ENCODE measurements at regions not wholly inside any gene's neighbourhood (a gene's known extent, or its start where the extent isn't known, plus 50 kb on each side); places are given as distances from the start of the nearest gene placed in this dataset.

- no peak overlapping the region for H2AFZ ChIP-seq (ENCODE audit: low read length)
- no peaks in the 10 kb centered on the region for H3K9me3 ChIP-seq (ENCODE audit: insufficient read depth in 2 of 2, low read depth in 1 of 2, low read length in 1 of 2)
- POLR2A ChIA-PET (ENCODE audit: partially characterized antibody): no interaction called here
- no peak overlapping the region for H3K56ac ChIP-seq (replicated peaks; ENCODE audit: insufficient read length, low read depth, low read length)
- no peak overlapping the region for H2BK20ac ChIP-seq (ENCODE audit: low read length)
- H3K4me2 ChIP-seq (ENCODE audit: insufficient read depth in 1 of 2, low read depth in 2 of 2, low read length in 2 of 2): no peak overlapping the region
- H4K91ac ChIP-seq (replicated peaks; ENCODE audit: insufficient read length, low read length): no peak overlapping the region
- no peaks in the 10 kb centered on the region for H4K20me1 ChIP-seq (replicated peaks in 1 of 2; ENCODE audit: control insufficient read depth in 1 of 2, insufficient read depth in 2 of 2, low read length in 2 of 2)
- no peak overlapping the region for H4K8ac ChIP-seq (ENCODE audit: extremely low read depth, insufficient read depth, low read length)
- H3K27ac ChIP-seq (ENCODE audit: low read depth, low read length): no peak overlapping the region
- FAIRE-seq: no peak
- H3K14ac ChIP-seq (ENCODE audit: insufficient read length): no peak overlapping the region
- no peak overlapping the region for H2BK5ac ChIP-seq (ENCODE audit: low read depth, low read length)
- H3K4ac ChIP-seq (replicated peaks; ENCODE audit: insufficient read length, low read depth, low read length): no peak overlapping the region
- no peak for DNase-seq (ENCODE audit: low read depth in 1 of 2, low spot score in 2 of 2)
- H3K4me3 ChIP-seq (ENCODE audit: extremely low read depth in 1 of 4, insufficient read depth in 2 of 4, low read depth in 3 of 4, low read length in 4 of 4): no peak overlapping the region
- H2AK5ac ChIP-seq (ENCODE audit: low read depth, low read length): no peak overlapping the region
- H3K23ac ChIP-seq (ENCODE audit: insufficient read length): no peak overlapping the region
- CTCF ChIA-PET (ENCODE audit: partially characterized antibody): interaction anchor here (1.2 kb wide), 1 partner anchor 406 kb away, joined by 3 read pairs; no protein-coding TSS in a partner anchor
- H4K5ac ChIP-seq (ENCODE audit: insufficient read length, low read depth, low read length): no peak overlapping the region
- H3K79me2 ChIP-seq (ENCODE audit: control insufficient read depth in 1 of 2, insufficient read depth in 2 of 2, low read length in 2 of 2): no peaks in the 10 kb centered on the region
- no peak overlapping the region for H2BK15ac ChIP-seq (ENCODE audit: low read length)
- H3K9ac ChIP-seq (replicated peaks in 1 of 4; ENCODE audit: extremely low read depth in 1 of 4, low read depth in 3 of 4, low read length in 3 of 4): no peak overlapping the region
- no peaks in the 10 kb centered on the region for H3K36me3 ChIP-seq (ENCODE audit: control insufficient read depth in 2 of 4, insufficient read depth in 4 of 4, low read length in 3 of 4)
- no peaks in the 10 kb centered on the region for H3K27me3 ChIP-seq (replicated peaks in 1 of 4; ENCODE audit: control insufficient read depth in 3 of 4, extremely low read depth in 1 of 4, insufficient read depth in 3 of 4, low read length in 3 of 4)
- no peak overlapping the region for H2BK120ac ChIP-seq (replicated peaks; ENCODE audit: low read depth, low read length)
- H2BK12ac ChIP-seq (ENCODE audit: low read depth, low read length): no peak overlapping the region
- no peaks in the 10 kb centered on the region for H3K4me1 ChIP-seq (replicated peaks in 1 of 4; ENCODE audit: control insufficient read depth in 3 of 4, insufficient read depth in 4 of 4, low read length in 3 of 4)
- 94% methylated on average over 1 of the region's 1 CpG; no CpG with 5 or more reads in 1 of the 2 experiments for WGBS, 2 experiments (ENCODE audit: extremely low coverage in 1 of 2, insufficient coverage in 1 of 2, insufficient read length in 1 of 2, insufficient replicate concordance in 2 of 2, low coverage in 1 of 2, low lambda C conversion rate in 2 of 2, missing lambda C conversion rate in 1 of 2)
- H3K23me2 ChIP-seq (ENCODE audit: low read depth, low read length): no peaks in the 10 kb centered on the region
- no peaks in the 10 kb centered on the region for H3K79me1 ChIP-seq (ENCODE audit: low read depth, low read length)
- no peak overlapping the region for H3K18ac ChIP-seq (ENCODE audit: extremely low read depth, low read length)
- no peak for TF ChIP-seq EP300 (IDR thresholded peaks at IDR 0.05; ENCODE audit: borderline replicate concordance in 1 of 2, low read depth in 2 of 2, low read length in 2 of 2)
- no peak for TF ChIP-seq SAP30 (IDR thresholded peaks at IDR 0.05; ENCODE audit: insufficient read depth, insufficient replicate concordance, low read length)
- TF ChIP-seq POU5F1 (IDR thresholded peaks at IDR 0.05; ENCODE audit: low read depth, low read length): no peak
- no peak for TF ChIP-seq TEAD4 (IDR thresholded peaks at IDR 0.05; ENCODE audit: low read depth, low read length)
- no peak for TF ChIP-seq MAFK (IDR thresholded peaks at IDR 0.05; ENCODE audit: low read depth, low read length)
- no peak for TF ChIP-seq RXRA (IDR thresholded peaks at IDR 0.05; ENCODE audit: insufficient read depth, low read depth, low read length)
- TF ChIP-seq SP4 (IDR thresholded peaks at IDR 0.05; ENCODE audit: low read length): no peak
- no peak for TF ChIP-seq CEBPB (IDR thresholded peaks at IDR 0.05; ENCODE audit: low read depth, low read length)
- TF ChIP-seq SRF (IDR thresholded peaks at IDR 0.05; ENCODE audit: low read depth, low read length): no peak
- TF ChIP-seq RFX5 (IDR thresholded peaks at IDR 0.05; ENCODE audit: borderline replicate concordance, low read depth, low read length): no peak
- no peak for TF ChIP-seq SP1 (IDR thresholded peaks at IDR 0.05; ENCODE audit: low read depth, low read length)
- no peak for TF ChIP-seq CREB1 (IDR thresholded peaks at IDR 0.05)
- TF ChIP-seq ASH2L (IDR thresholded peaks at IDR 0.05; ENCODE audit: low read length): no peak
- no peak for TF ChIP-seq ZNF274 (IDR thresholded peaks at IDR 0.05; ENCODE audit: borderline replicate concordance, extremely low read depth, low read length)
- TF ChIP-seq RBBP5 (IDR thresholded peaks at IDR 0.05; ENCODE audit: borderline replicate concordance, low read depth, low read length): no peak
- no peak for TF ChIP-seq KDM4A (IDR thresholded peaks at IDR 0.05; ENCODE audit: low read depth, low read length, severe bottlenecking)
- TF ChIP-seq BACH1 (IDR thresholded peaks at IDR 0.05; ENCODE audit: low read length): no peak
Observed at GRCh38 chr1:218660678-218661053, 315.5 kb downstream of the TGFB2 start.
